HG03439 (cell line): ENCODE measurements at regions not wholly inside any gene's neighbourhood (a gene's known extent, or its start where the extent isn't known, plus 50 kb on each side); places are given as distances from the start of the nearest gene placed in this dataset.

Experiments used
- ATAC-seq: cut with Tn5 transposase; IDR thresholded peaks from one replicate; pipeline ENCODE4 v1.9.1; 2021; ENCODE audit warnings: mild to moderate bottlenecking, moderate library complexity; ENCODE audit not compliant: unreplicated experiment

DNA sequence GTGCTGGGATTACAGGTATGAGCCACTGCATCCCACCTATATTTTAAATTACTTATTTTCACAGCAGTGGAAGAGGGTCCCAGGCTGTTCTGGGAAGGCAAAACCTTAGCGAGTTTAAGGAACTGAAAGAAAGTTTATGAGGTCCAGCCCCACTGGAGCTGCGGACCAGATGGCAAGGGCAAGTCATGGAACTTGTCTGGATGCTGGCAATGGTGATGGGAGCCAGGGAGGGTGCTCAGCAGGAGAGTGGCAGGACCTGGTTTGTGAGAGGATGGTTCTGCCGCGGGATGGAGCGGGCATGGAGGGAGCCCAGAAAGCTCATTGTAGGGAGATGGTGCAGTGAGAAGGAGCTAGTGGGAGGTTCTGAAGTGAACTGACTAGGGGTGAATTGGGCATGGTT, 50.6 kb upstream of the SLC45A1 start:
- ATAC-seq = no peak

DNA sequence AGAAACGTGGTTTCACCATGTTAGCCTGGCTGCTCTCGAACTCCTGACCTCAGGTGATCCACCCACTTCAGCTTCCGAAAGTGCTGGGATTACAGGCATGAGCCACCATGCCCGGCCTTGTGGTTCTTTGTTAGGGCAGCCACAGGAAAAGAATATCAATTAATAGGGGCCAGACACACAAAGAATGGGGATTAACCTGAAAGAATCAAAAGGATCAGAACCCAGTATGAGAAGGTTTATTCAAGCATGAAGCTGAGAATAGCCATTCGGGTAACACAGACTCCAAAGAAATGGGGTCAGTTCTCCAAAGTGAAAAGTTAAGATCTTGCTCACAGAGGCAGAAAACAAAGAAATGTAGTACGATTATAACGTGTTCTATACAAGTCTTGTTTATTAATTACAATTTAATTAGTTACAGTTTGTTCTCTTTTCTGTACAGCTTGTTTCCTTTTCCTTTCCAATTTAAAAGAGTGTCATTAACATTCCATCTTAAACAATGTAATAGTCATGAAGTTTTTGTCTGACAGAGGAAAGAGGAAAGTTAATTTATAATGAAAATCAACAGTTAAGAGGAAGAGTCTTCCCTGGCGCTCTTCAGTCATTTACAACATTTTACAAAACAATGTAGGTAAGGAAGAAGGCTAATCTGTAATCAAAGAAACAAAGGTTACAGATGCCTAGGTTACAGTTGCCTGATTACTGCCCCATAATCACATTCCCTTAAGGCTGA, 51.3 kb upstream of the SLC45A1 start:
- no peak for ATAC-seq

GRCh38 chr1:8263791-8264190, 54.1 kb upstream of the SLC45A1 start:
- ATAC-seq = no peak

DNA sequence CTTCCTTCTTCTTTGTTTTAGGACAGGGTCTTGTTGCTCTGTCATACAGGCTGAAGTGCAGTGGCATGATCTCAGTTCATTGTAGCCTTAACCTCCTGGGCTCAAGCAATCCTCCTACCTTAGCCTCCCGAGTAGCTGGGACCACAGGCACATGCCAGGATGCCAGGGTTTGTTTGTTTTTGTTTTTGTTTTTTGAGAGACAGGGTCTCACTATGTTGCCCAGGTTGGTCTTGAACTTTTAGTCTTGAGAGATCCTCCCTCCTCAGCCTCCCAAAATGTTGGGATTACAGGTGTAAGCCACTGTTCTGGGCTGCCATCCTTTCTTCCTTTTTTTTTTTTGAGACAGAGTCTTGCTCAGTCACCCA, 56.5 kb upstream of the SLC45A1 start:
- ATAC-seq = no peak

DNA sequence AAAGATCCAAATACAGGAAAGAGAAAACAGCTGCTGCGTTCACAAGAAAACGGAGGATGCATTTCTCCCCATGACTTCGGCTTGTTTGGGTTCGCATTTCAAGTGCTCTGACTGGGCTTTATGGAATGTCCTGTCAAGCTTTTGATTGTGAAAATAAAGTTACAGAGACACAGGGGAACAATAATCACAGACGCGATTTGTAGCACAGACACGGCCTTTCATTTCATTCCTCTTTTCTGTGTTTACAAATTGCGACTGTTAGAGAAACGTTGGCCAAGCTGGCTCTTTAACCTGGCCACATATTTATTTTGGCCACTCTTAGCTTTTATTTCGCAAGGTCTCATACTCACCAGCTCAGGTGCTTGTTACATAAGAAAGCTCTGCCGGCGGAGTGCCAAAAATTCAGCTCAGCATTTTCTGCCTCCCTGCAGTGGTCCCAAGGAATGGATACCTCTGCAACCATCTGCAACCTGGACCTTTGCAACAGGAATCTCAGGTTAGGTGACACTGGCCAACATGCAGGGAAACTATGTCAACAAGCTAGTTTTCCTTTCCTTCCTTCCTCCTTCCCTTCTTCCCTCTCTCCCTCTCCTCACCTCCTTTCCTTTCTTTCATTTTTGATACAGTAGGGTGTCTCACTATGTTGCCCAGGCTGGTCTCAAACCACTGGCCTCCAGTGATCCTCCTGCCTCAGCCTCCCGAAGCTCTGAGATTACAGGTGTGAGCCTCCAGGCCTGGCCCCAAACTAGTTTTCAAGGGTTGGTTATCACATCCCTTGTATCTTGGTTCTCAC, 58.2 kb upstream of the SLC45A1 start:
- no peak for ATAC-seq

DNA sequence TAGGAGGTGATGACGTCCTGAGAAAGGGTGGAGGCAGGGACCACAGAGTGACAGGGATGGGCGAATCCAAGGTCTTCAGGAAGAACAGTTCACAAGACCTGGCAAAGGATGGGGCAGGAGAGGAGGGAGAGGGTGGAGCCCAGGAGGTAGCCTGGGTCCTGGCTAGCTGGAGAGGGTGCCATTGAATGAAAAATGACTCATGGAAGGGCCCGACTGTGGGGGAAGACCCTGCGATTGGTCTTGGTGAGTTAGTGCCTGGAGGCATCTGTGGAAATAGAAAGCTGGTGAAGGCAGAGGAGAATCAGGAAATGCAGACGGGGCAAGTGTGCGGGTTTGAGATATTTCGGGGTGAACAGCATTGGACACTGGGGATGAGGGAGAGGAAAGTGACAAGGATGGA, 60.3 kb upstream of the SLC45A1 start:
- no peak for ATAC-seq

GRCh38 chr1:8256321-8256720, 61.6 kb upstream of the SLC45A1 start:
- no peak for ATAC-seq

- no peak for ATAC-seq
Measured at GRCh38 chr1:8255712-8256111, 62.2 kb upstream of the SLC45A1 start.

- ATAC-seq = no peak
Measured at GRCh38 chr1:8252266-8252951, 65.5 kb upstream of the SLC45A1 start.

GRCh38 chr1:8251635-8252034, 66.3 kb upstream of the SLC45A1 start:
- no peak for ATAC-seq

GRCh38 chr1:8249838-8250237, 68.1 kb upstream of the SLC45A1 start:
- no peak for ATAC-seq

DNA sequence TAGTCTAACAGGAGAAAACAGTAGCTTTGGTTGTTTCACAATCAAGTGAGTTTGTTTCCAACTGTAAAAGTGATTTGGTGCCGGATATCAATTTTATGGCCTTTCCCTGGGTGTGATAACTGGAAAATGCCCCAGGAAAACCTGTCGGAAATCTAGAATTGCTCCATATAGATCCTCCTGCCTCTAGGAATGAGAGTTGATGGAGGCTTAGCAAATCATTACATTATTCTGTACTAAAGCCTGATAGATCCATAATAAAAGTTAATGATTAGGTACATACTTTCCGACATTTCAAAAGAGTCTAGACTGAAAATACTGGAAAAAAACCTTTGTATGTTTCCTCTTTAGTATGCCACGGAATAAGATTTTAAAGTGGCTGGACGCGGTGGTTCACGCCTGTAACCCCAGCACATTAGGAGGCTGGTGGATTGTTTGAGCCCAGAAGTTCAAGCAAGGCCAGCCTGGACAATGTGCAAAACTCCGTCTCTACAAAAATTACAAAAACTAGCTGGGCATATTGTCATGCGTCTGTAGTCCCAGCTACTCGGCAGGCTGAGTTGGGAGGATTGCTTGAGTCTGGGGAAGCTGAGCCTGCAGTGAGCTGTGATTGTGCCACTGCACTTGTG, 70.0 kb upstream of the SLC45A1 start:
- ATAC-seq = no peak

DNA sequence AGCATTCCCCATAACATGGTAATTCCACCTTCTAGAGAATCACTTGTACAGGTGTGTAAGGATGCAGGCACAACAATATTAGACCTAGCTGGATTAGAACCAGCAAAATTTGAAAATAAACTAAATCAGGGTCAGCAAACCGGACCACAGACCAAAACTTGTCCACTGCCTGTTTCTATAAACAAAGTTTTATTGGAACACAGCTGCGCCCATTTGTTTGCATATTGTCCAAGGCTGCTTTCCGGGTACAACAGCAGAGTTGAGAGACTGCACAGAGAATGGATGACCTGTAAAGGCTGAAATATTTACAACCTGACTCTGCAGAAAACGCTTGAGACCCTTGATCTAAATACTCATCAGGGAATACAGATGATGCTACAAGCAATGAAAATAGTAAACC, 73.6 kb upstream of the SLC45A1 start:
- no peak for ATAC-seq

DNA sequence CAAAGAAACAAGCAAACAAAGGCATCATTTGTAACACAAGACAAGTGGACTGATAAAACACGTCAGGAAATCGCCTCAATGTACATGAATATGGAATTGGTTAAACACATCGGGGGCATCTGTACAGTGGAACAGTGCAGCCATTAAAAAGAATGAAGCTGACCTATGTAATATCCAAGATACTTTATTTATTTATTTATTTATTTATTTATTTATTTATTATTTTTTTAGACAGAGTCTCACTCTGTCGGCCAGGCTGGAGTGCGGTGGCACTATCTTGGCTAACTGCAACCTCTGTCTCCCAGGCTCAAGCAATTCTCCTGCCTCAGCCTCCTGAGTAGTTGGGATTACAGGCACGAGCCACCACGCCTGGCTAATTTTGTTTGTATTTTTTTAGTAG, 75.4 kb upstream of the SLC45A1 start:
- ATAC-seq = no peak

DNA sequence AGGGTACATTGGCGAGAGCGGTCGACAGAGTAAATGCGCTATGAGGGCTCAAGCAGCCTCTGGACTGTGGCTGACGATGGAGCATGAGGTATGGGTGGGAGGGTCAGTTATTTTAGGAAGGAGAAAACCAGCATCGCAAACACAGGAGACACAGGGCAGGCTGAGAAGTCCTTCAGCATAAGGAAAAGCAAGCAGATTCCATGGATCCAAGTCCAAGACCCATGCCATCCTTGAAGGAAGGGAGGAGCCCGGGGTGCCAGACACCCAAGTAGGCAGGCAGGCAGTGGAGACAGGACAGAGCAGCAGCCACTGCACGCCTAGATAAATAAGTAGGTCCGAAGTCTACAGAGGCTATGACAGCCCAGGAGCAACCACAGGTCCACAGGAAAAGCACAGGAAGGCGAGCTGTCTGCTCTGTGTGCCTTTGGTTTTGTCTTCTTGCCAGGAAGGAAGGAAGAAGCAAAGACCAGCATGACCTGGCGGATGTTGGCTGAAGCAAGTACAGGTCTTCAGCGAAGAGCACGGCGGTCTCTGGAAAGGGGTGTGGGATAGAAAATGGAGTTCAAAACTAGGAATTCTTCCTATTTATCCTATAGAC, 76.4 kb upstream of the SLC45A1 start:
- no peak for ATAC-seq

- no peak for ATAC-seq
Measured at GRCh38 chr1:8239306-8240023, 78.4 kb upstream of the SLC45A1 start.

- no peak for ATAC-seq
Measured at GRCh38 chr1:8239039-8239305, 78.9 kb upstream of the SLC45A1 start.

- ATAC-seq = no peak
Measured at GRCh38 chr1:8238141-8239038, 79.5 kb upstream of the SLC45A1 start.

GRCh38 chr1:8232036-8232757, 85.7 kb upstream of the SLC45A1 start:
- no peak for ATAC-seq
